Calu3 (cell line): ENCODE measurements at regions not wholly inside any gene's neighbourhood (a gene's known extent, or its start where the extent isn't known, plus 50 kb on each side); places are given as distances from the start of the nearest gene placed in this dataset.

ENCODE experiments used
- BruUV-seq: library from RNA; stranded (reverse); fragments of 400-500 nt; replicated peaks from 2 replicates; lab custom pipeline; 2021; lab: Mats Ljungman, UMichigan
- CTCF ChIA-PET: fragments of 300-600 bp; sonication (Branson Sonifier 250); formaldehyde crosslinking; loops from one replicate; lab custom pipeline; 2022; ENCODE audit warnings: antibody characterized with exemption; lab: Charles Lee
- DNase-seq: peaks from one replicate; pipeline ENCODE4 v3.0.0; 2022
- H3K27ac Mint-ChIP-seq: one replicate; pipeline ENCODE4 v1.8.0; 2022; ENCODE audit warnings: mixed read lengths; ENCODE audit not compliant: unreplicated experiment
- H3K27me3 Mint-ChIP-seq: one replicate; pipeline ENCODE4 v1.8.0; 2022; ENCODE audit warnings: mixed read lengths; ENCODE audit not compliant: unreplicated experiment
- H3K36me3 Mint-ChIP-seq: one replicate; pipeline ENCODE4 v1.8.0; 2022; ENCODE audit warnings: mild to moderate bottlenecking, moderate library complexity, mixed read lengths; ENCODE audit not compliant: insufficient read depth, unreplicated experiment
- H3K4me1 Mint-ChIP-seq: one replicate; pipeline ENCODE4 v1.8.0; 2022; ENCODE audit warnings: mild to moderate bottlenecking, low read depth, mixed read lengths; ENCODE audit not compliant: unreplicated experiment
- H3K4me3 Mint-ChIP-seq: one replicate; pipeline ENCODE4 v1.8.0; 2022; ENCODE audit warnings: mild to moderate bottlenecking, low read depth, moderate library complexity, mixed read lengths; ENCODE audit not compliant: unreplicated experiment
- H3K9me3 Mint-ChIP-seq: one replicate; pipeline ENCODE4 v1.8.0; 2022; ENCODE audit warnings: low read depth, mixed read lengths; ENCODE audit not compliant: unreplicated experiment
- CTCF ChIP-seq: fragments of 200-600 bp; IDR thresholded peaks from one replicate; pipeline ENCODE4 v1.8.0; 2022; ENCODE audit warnings: antibody characterized with exemption; ENCODE audit not compliant: unreplicated experiment
- intact Hi-C: fragments of 100-400 bp; cut with micrococcal nuclease; formaldehyde crosslinking; loops from one replicate; pipeline ENCODE4 v1.10.0; 2022; ENCODE audit not compliant: unreplicated experiment

GRCh38 chr4:107258359-107258758 is 222.2 kb upstream of the DKK2 start:
- H3K27ac Mint-ChIP-seq: no peak overlapping the region
- H3K4me1 Mint-ChIP-seq: no peaks in the 10 kb centered on the region
- H3K27me3 Mint-ChIP-seq: no peaks in the 10 kb centered on the region
- no peaks in the 10 kb centered on the region for H3K36me3 Mint-ChIP-seq
- BruUV-seq: no TSS peak
- CTCF ChIA-PET: no interaction called here
- TF ChIP-seq CTCF: no peak
- H3K9me3 Mint-ChIP-seq: peaks cover 3% of the 10 kb centered on the region
- DNase-seq: no peak
- intact Hi-C loops: no loop called here
- no peak overlapping the region for H3K4me3 Mint-ChIP-seq

GRCh38 chr4:107255596-107255995 is 219.5 kb upstream of the DKK2 start:
- BruUV-seq: no TSS peak
- H3K27ac Mint-ChIP-seq: no peak overlapping the region
- H3K9me3 Mint-ChIP-seq: peaks cover 2% of the 10 kb centered on the region
- DNase-seq: no peak
- TF ChIP-seq CTCF: no peak
- CTCF ChIA-PET: no interaction called here
- intact Hi-C loops: no loop called here
- H3K4me1 Mint-ChIP-seq: no peaks in the 10 kb centered on the region
- no peaks in the 10 kb centered on the region for H3K36me3 Mint-ChIP-seq
- no peaks in the 10 kb centered on the region for H3K27me3 Mint-ChIP-seq
- H3K4me3 Mint-ChIP-seq: no peak overlapping the region

- no peak for DNase-seq
- Mint-ChIP-seq H3K27ac (no peak overlapping the region), H3K27me3 (no peaks in the 10 kb centered on the region), H3K36me3 (no peaks in the 10 kb centered on the region), H3K4me3 (no peak overlapping the region), H3K4me1 (no peaks in the 10 kb centered on the region), H3K9me3 (no peaks in the 10 kb centered on the region)
- no peak for TF ChIP-seq CTCF
- no TSS peak for BruUV-seq
- CTCF ChIA-PET: no interaction called here
- intact Hi-C loops: no loop called here
These were observed 219.0 kb upstream of the DKK2 start for GRCh38 chr4:107255114-107255513.

GRCh38 chr4:107253579-107254068 is 217.5 kb upstream of the DKK2 start:
- CTCF ChIA-PET: no interaction called here
- TF ChIP-seq CTCF: no peak
- no peaks in the 10 kb centered on the region for H3K36me3 Mint-ChIP-seq
- no peaks in the 10 kb centered on the region for H3K9me3 Mint-ChIP-seq
- no peak for DNase-seq
- no peak overlapping the region for H3K4me3 Mint-ChIP-seq
- H3K4me1 Mint-ChIP-seq: no peaks in the 10 kb centered on the region
- BruUV-seq: no TSS peak
- no peaks in the 10 kb centered on the region for H3K27me3 Mint-ChIP-seq
- intact Hi-C loops: no loop called here
- no peak overlapping the region for H3K27ac Mint-ChIP-seq
